GM06990 (cell line): ENCODE measurements at regions not wholly inside any gene's neighbourhood (a gene's known extent, or its start where the extent isn't known, plus 50 kb on each side); places are given as distances from the start of the nearest gene placed in this dataset.

Source experiments
- DNase-seq: peaks from one replicate; pipeline ENCODE4 v3.0.0-alpha.2; 2011; ENCODE audit not compliant: insufficient read length; ENCODE audit errors: extremely low read depth
- H3K27me3 ChIP-seq: replicated peaks from 2 replicates; pipeline ENCODE4 v1.6.0; 2011; ENCODE audit warnings: low read length; ENCODE audit not compliant: control insufficient read depth, insufficient read depth
- H3K36me3 ChIP-seq: 2 replicates; pipeline ENCODE4 v1.5.1; 2011; ENCODE audit warnings: low read length; ENCODE audit not compliant: control insufficient read depth, insufficient read depth
- H3K4me3 ChIP-seq: replicated peaks from 2 replicates; pipeline ENCODE4 v1.5.1; 2011; ENCODE audit warnings: low read depth, mild to moderate bottlenecking, control low read depth, low read length
- TF ChIP-seq, protein P1 (sequence below): IDR thresholded peaks from 2 replicates; pipeline ENCODE4 v1.5.1; 2011; ENCODE audit warnings: low read length, control low read depth, mild to moderate bottlenecking, inconsistent platforms; ENCODE audit not compliant: insufficient read depth, poor library complexity, severe bottlenecking

- Histone ChIP-seq H3K27me3 (no peaks in the 10 kb centered on the region), H3K4me3 (no peak overlapping the region), H3K36me3 (no peaks in the 10 kb centered on the region)
- DNase-seq, result no peak
- TF ChIP-seq, protein P1, sequence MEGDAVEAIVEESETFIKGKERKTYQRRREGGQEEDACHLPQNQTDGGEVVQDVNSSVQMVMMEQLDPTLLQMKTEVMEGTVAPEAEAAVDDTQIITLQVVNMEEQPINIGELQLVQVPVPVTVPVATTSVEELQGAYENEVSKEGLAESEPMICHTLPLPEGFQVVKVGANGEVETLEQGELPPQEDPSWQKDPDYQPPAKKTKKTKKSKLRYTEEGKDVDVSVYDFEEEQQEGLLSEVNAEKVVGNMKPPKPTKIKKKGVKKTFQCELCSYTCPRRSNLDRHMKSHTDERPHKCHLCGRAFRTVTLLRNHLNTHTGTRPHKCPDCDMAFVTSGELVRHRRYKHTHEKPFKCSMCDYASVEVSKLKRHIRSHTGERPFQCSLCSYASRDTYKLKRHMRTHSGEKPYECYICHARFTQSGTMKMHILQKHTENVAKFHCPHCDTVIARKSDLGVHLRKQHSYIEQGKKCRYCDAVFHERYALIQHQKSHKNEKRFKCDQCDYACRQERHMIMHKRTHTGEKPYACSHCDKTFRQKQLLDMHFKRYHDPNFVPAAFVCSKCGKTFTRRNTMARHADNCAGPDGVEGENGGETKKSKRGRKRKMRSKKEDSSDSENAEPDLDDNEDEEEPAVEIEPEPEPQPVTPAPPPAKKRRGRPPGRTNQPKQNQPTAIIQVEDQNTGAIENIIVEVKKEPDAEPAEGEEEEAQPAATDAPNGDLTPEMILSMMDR, result no peak
These were observed 923.1 kb upstream of the MDGA2 start for GRCh38 chr14:48598458-48598857.

- H3K27me3 ChIP-seq, result no peaks in the 10 kb centered on the region
- H3K36me3 ChIP-seq, result no peaks in the 10 kb centered on the region
- DNase-seq, result no peak
- TF ChIP-seq, protein P1, result no peak
- H3K4me3 ChIP-seq, result no peak overlapping the region
These were observed 910.7 kb upstream of the MDGA2 start for GRCh38 chr14:48586099-48586498.

GRCh38 chr14:48584031-48584430, 908.6 kb upstream of the MDGA2 start:
- TF ChIP-seq, protein P1, result no peak
- Histone ChIP-seq H3K27me3 (no peaks in the 10 kb centered on the region), H3K36me3 (no peaks in the 10 kb centered on the region), H3K4me3 (no peak overlapping the region)
- DNase-seq, result no peak

GRCh38 chr14:48582938-48583337, 907.5 kb upstream of the MDGA2 start:
- H3K36me3 ChIP-seq, result no peaks in the 10 kb centered on the region
- DNase-seq, result no peak
- no peak overlapping the region for H3K4me3 ChIP-seq
- TF ChIP-seq, protein P1, result no peak
- H3K27me3 ChIP-seq, result no peaks in the 10 kb centered on the region

DNA sequence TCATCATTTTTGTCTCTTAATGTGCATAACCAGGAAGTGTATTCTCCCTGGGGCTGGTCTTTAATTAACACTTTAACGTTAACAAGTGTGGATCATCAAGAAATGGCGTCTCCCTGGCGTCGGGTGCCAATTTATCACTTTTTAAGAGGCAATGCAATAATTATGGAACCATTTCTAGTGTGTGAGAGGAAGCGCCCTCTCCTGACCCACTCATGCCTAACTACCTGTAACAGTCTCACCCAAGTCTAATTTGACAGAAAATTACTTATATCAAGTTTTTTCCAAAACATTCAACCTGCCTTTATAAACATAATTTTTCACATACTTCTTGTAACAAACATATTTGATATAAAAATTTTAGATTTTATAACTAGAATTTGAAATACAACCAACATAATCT, 905.3 kb upstream of the MDGA2 start:
- DNase-seq, result no peak
- H3K36me3 ChIP-seq, result no peaks in the 10 kb centered on the region
- TF ChIP-seq, protein P1, result no peak
- no peaks in the 10 kb centered on the region for H3K27me3 ChIP-seq
- H3K4me3 ChIP-seq, result no peak overlapping the region

DNA sequence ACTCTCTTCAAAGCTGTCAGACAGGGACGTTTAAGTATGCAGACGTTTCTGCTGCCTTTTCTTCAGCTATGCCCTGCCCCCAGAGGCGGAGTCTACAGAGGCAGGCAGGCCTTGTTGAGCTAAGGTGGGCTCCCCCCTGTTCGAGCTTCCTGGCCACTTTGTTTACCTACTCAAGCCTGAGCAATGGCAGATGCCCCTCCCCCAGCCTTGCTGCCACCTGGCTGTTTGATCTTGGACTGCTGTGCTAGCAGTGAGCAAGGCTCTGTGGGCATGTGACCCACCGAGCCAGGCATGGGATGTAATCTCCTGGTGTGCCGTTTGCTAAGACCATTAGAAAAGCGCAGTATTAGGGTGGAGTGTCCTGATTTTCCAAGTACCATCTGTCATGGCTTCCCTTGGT, 900.4 kb upstream of the MDGA2 start:
- no peaks in the 10 kb centered on the region for H3K27me3 ChIP-seq
- TF ChIP-seq, protein P1, result no peak
- H3K36me3 ChIP-seq, result no peaks in the 10 kb centered on the region
- no peak overlapping the region for H3K4me3 ChIP-seq
- no peak for DNase-seq
